OCI-LY1 (cell line): ENCODE measurements at regions not wholly inside any gene's neighbourhood (a gene's known extent, or its start where the extent isn't known, plus 50 kb on each side); places are given as distances from the start of the nearest gene placed in this dataset.

Experiments
- H2AFZ ChIP-seq: fragments of 200-600 bp; sonication (generic), shearing (Covaris generic); 2 replicates; pipeline ENCODE4 v1.6.0; 2014; ENCODE audit warnings: antibody characterized with exemption, mild to moderate bottlenecking, low read length
- H3F3A ChIP-seq: fragments of 200-600 bp; sonication (generic), shearing (Covaris generic); 2 replicates; pipeline ENCODE4 v1.6.0; 2014; ENCODE audit warnings: mild to moderate bottlenecking, antibody characterized with exemption, low read length, moderate library complexity; ENCODE audit not compliant: insufficient read depth
- H3K27ac ChIP-seq: fragments of 200-600 bp; sonication (generic); 2 replicates; pipeline ENCODE4 v1.5.1; 2014; ENCODE audit warnings: low read length, mixed run types, mild to moderate bottlenecking, low read depth; ENCODE audit not compliant: poor library complexity, severe bottlenecking
- H3K27me3 ChIP-seq: fragments of 200-600 bp; sonication (generic); 2 replicates; pipeline ENCODE4 v1.6.0; 2014; ENCODE audit warnings: antibody characterized with exemption, mild to moderate bottlenecking, low read length, moderate library complexity; ENCODE audit not compliant: insufficient read depth
- H3K36me3 ChIP-seq: fragments of 200-600 bp; sonication (generic); 2 replicates; pipeline ENCODE4 v1.6.1; 2014; ENCODE audit warnings: mild to moderate bottlenecking, antibody characterized with exemption, low read length, moderate library complexity, mixed read lengths; ENCODE audit not compliant: insufficient read depth
- H3K4me1 ChIP-seq: fragments of 200-600 bp; sonication (generic); 2 replicates; pipeline ENCODE4 v1.5.1; 2014; ENCODE audit warnings: mild to moderate bottlenecking, low read length, moderate library complexity; ENCODE audit not compliant: insufficient read depth, severe bottlenecking
- H3K4me2 ChIP-seq: fragments of 200-600 bp; sonication (generic), shearing (Covaris generic); 2 replicates; pipeline ENCODE4 v1.6.1; 2014; ENCODE audit warnings: low read length
- H3K4me3 ChIP-seq: fragments of 200-600 bp; sonication (generic); 2 replicates; pipeline ENCODE4 v1.5.1; 2014; ENCODE audit warnings: low read length, low read depth, mild to moderate bottlenecking, mixed read lengths; ENCODE audit not compliant: poor library complexity, severe bottlenecking
- H3K79me2 ChIP-seq: fragments of 200-600 bp; shearing (Covaris generic); 2 replicates; pipeline ENCODE4 v1.6.1; 2016; ENCODE audit warnings: mixed run types, low read length, mixed read lengths; ENCODE audit not compliant: insufficient read depth
- H3K9ac ChIP-seq: fragments of 200-600 bp; sonication (generic), shearing (Covaris generic); 2 replicates; pipeline ENCODE4 v1.6.1; 2014; ENCODE audit warnings: mild to moderate bottlenecking, low read length, mixed read lengths
- H3K9me2 ChIP-seq: fragments of 200-600 bp; sonication (generic), shearing (Covaris generic); 2 replicates; pipeline ENCODE4 v1.6.1; 2014; ENCODE audit warnings: low read depth, mild to moderate bottlenecking, low read length, mixed read lengths
- H3K9me3 ChIP-seq: fragments of 200-600 bp; shearing (Covaris generic); 2 replicates; pipeline ENCODE4 v1.6.1; 2014; ENCODE audit warnings: low read length, mixed read lengths
- H4K20me1 ChIP-seq: fragments of 200-600 bp; sonication (generic), shearing (Covaris generic); 2 replicates; pipeline ENCODE4 v1.6.0; 2016; ENCODE audit warnings: mild to moderate bottlenecking, low read length; ENCODE audit not compliant: insufficient read depth
- CTCF ChIP-seq: fragments of 200-600 bp; sonication (generic), shearing (Covaris generic); IDR thresholded peaks from 2 replicates; pipeline ENCODE4 v1.5.1; 2017; ENCODE audit warnings: mild to moderate bottlenecking, antibody characterized with exemption, low read length, moderate library complexity, mixed read lengths
- EZH2 ChIP-seq: fragments of 200-600 bp; sonication (generic), shearing (Covaris generic); IDR thresholded peaks from 2 replicates; pipeline ENCODE4 v1.8.0; 2017; ENCODE audit warnings: borderline replicate concordance, mixed run types, mild to moderate bottlenecking, antibody characterized with exemption, low read length, moderate library complexity, mixed read lengths

- Histone ChIP-seq H3F3A (no peaks in the 10 kb centered on the region), H3K27ac (no peak overlapping the region), H4K20me1 (no peaks in the 10 kb centered on the region), H3K36me3 (no peaks in the 10 kb centered on the region), H3K4me2 (no peak overlapping the region), H3K9ac (no peak overlapping the region), H3K4me3 (no peak overlapping the region), H3K79me2 (no peaks in the 10 kb centered on the region), H3K9me3 (no peaks in the 10 kb centered on the region), H3K27me3 (no peaks in the 10 kb centered on the region), H3K4me1 (no peaks in the 10 kb centered on the region), H2AFZ (no peak overlapping the region), H3K9me2 (no peaks in the 10 kb centered on the region)
- TF ChIP-seq CTCF (no peak), EZH2 (no peak)
Measured at GRCh38 chr3:174336784-174337183, 522.4 kb upstream of the NAALADL2 start.

DNA sequence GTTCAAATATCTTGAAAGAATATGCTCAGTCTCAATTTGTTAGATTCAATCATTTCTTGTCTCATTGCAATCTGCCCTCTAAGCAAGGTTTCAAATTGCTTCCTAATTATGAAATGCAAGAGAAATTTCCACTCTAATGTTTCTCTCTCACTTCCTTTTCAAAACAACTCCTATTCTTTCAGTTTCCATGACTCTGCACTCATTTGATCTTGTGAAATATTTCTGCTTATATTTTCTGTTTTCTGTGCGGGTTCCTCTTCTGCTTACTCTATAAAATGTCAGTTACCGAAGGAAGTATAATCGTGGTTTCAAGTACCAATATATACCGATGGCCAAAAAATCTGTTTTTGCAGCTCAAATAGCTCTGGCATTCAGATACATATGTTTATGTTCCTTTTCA, 521.9 kb upstream of the NAALADL2 start:
- H3K9ac ChIP-seq, result no peak overlapping the region
- no peaks in the 10 kb centered on the region for H3K79me2 ChIP-seq
- H4K20me1 ChIP-seq, result no peaks in the 10 kb centered on the region
- no peak overlapping the region for H3K4me2 ChIP-seq
- H2AFZ ChIP-seq, result no peak overlapping the region
- no peaks in the 10 kb centered on the region for H3K9me3 ChIP-seq
- no peaks in the 10 kb centered on the region for H3F3A ChIP-seq
- H3K4me3 ChIP-seq, result no peak overlapping the region
- H3K27ac ChIP-seq, result no peak overlapping the region
- H3K27me3 ChIP-seq, result no peaks in the 10 kb centered on the region
- no peaks in the 10 kb centered on the region for H3K36me3 ChIP-seq
- no peaks in the 10 kb centered on the region for H3K4me1 ChIP-seq
- TF ChIP-seq CTCF (no peak), EZH2 (no peak)
- H3K9me2 ChIP-seq, result no peaks in the 10 kb centered on the region

DNA sequence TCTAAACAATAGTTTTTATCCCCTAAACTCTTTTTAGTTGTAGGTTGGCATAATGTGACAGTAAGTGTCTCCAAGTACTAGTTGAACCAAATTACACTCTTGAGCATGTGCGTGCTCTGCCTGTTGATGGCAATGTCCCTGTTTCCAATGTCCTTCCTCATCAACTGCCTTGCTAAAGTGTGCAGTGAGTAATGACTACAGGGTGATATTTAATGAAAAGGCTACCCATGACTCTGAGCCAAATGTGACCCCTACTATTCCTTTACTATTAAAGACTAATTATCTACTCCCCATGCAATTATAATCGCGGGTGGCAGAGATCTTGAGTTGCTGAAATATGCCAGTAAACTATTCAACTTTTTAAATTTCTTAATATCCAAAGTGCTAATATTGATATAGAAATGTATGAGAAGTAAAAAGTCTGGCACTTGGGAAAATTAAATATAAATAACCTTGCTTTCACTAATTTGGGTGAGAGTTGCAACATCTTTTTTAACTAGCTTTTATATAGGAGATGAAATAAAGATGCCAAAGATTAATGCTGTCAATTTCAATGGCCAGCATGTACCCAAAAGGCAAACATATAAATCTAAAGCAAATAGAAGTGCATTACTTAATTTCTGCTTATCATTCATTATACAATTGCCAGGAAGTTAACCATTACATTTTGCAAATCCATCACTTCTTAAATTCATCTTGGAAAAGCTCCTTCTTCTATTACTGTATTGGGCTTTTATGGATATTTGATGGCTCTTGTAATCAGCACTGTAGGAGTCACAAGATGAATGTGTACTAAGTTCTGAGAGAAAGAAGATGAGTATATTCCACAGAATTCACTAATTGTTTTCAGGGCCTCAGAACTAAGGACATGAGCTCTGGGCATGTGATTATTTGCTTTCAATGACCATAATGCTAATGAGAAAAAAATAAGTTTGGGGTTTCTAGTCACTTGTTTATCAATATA, 518.2 kb upstream of the NAALADL2 start:
- no peaks in the 10 kb centered on the region for H3K4me1 ChIP-seq

More for the DNA sequence above, 518.2 kb upstream of the NAALADL2 start:
- no peak overlapping the region for H3K4me2 ChIP-seq
- H4K20me1 ChIP-seq, result no peaks in the 10 kb centered on the region
- H3K36me3 ChIP-seq, result no peaks in the 10 kb centered on the region
- H3K9ac ChIP-seq, result no peak overlapping the region
- H3K27ac ChIP-seq, result no peak overlapping the region
- no peak for TF ChIP-seq EZH2
- TF ChIP-seq CTCF, result no peak
- no peaks in the 10 kb centered on the region for H3F3A ChIP-seq
- no peaks in the 10 kb centered on the region for H3K79me2 ChIP-seq
- H3K4me3 ChIP-seq, result no peak overlapping the region
- H3K27me3 ChIP-seq, result no peaks in the 10 kb centered on the region
- no peaks in the 10 kb centered on the region for H3K9me3 ChIP-seq
- no peak overlapping the region for H2AFZ ChIP-seq
- H3K9me2 ChIP-seq, result no peaks in the 10 kb centered on the region
